ENCODE measurements at regions not wholly inside any gene's neighbourhood (a gene's known extent, or its start where the extent isn't known, plus 50 kb on each side); places are given as distances from the start of the nearest gene placed in this dataset.

DNA sequence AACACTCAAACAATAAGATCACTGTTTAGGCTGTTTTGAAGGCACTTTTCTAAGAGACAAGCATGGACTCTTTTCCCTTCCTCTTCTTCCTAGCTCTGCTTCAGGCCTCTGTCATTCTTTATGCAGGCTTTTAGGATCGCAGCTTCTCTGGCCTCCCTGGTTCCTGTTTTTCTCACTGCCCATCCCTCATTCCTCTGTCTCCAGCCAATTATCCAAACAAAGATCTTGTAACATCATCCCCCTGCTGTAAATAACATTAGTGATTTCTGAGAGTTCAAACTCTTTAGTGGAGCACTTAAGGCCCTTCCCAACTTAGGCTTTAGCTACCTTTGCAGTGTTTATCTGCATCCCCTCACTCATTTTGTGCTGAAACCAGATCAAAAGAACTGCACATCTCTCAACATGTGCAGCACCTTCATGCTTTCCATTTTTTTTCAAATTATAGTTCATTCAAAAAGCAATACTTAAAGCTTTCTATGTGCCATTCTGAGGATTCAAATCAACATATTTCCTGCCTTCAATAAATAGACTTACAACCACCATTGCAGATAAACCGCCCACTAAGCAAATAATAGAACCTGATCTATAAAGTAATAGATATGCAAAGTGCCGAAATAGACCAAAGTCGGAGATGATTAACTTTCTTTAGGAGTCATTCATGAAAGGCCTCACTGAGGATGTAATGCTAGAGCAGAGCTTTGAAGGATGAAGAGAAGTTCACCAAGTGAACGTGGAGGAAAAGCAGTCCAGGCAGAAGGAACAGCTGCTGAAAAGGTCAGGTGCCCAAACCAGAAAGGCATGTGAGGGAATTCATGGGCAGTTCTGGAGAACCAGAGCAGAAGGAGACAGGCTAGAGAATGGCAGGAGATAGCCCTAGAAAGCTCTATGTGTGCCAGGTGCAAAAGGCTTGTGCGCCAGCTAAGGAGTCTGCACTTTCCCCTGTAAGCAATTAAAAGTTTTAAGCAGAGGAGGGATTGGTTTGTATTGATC, 95.8 kb upstream of the ZNF366 start:
- TF ChIP-seq, protein P1, sequence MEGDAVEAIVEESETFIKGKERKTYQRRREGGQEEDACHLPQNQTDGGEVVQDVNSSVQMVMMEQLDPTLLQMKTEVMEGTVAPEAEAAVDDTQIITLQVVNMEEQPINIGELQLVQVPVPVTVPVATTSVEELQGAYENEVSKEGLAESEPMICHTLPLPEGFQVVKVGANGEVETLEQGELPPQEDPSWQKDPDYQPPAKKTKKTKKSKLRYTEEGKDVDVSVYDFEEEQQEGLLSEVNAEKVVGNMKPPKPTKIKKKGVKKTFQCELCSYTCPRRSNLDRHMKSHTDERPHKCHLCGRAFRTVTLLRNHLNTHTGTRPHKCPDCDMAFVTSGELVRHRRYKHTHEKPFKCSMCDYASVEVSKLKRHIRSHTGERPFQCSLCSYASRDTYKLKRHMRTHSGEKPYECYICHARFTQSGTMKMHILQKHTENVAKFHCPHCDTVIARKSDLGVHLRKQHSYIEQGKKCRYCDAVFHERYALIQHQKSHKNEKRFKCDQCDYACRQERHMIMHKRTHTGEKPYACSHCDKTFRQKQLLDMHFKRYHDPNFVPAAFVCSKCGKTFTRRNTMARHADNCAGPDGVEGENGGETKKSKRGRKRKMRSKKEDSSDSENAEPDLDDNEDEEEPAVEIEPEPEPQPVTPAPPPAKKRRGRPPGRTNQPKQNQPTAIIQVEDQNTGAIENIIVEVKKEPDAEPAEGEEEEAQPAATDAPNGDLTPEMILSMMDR (conservative IDR thresholded peaks at IDR 0.05; ENCODE audit: low read depth in 2 of 2), result no peak
- TF ChIP-seq POLR2AphosphoS5 (IDR thresholded peaks at IDR 0.05; ENCODE audit: low read depth), result no peak
- TF ChIP-seq EZH2 (IDR thresholded peaks at IDR 0.05; ENCODE audit: low read depth, unreplicated experiment), result no peak
- TF ChIP-seq EZH2phosphoT487 (IDR thresholded peaks at IDR 0.05; ENCODE audit: unreplicated experiment), result no peak
- no peak for TF ChIP-seq ZNF331 (CRISPR knock-in tag; IDR thresholded peaks at IDR 0.05; ENCODE audit: low read depth)
- TF ChIP-seq ZNF114 (CRISPR knock-in tag; IDR thresholded peaks at IDR 0.05), result no peak
- TF ChIP-seq, protein P2, sequence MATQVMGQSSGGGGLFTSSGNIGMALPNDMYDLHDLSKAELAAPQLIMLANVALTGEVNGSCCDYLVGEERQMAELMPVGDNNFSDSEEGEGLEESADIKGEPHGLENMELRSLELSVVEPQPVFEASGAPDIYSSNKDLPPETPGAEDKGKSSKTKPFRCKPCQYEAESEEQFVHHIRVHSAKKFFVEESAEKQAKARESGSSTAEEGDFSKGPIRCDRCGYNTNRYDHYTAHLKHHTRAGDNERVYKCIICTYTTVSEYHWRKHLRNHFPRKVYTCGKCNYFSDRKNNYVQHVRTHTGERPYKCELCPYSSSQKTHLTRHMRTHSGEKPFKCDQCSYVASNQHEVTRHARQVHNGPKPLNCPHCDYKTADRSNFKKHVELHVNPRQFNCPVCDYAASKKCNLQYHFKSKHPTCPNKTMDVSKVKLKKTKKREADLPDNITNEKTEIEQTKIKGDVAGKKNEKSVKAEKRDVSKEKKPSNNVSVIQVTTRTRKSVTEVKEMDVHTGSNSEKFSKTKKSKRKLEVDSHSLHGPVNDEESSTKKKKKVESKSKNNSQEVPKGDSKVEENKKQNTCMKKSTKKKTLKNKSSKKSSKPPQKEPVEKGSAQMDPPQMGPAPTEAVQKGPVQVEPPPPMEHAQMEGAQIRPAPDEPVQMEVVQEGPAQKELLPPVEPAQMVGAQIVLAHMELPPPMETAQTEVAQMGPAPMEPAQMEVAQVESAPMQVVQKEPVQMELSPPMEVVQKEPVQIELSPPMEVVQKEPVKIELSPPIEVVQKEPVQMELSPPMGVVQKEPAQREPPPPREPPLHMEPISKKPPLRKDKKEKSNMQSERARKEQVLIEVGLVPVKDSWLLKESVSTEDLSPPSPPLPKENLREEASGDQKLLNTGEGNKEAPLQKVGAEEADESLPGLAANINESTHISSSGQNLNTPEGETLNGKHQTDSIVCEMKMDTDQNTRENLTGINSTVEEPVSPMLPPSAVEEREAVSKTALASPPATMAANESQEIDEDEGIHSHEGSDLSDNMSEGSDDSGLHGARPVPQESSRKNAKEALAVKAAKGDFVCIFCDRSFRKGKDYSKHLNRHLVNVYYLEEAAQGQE (IDR thresholded peaks at IDR 0.05; ENCODE audit: unreplicated experiment), result no peak
- TF ChIP-seq, protein P3, sequence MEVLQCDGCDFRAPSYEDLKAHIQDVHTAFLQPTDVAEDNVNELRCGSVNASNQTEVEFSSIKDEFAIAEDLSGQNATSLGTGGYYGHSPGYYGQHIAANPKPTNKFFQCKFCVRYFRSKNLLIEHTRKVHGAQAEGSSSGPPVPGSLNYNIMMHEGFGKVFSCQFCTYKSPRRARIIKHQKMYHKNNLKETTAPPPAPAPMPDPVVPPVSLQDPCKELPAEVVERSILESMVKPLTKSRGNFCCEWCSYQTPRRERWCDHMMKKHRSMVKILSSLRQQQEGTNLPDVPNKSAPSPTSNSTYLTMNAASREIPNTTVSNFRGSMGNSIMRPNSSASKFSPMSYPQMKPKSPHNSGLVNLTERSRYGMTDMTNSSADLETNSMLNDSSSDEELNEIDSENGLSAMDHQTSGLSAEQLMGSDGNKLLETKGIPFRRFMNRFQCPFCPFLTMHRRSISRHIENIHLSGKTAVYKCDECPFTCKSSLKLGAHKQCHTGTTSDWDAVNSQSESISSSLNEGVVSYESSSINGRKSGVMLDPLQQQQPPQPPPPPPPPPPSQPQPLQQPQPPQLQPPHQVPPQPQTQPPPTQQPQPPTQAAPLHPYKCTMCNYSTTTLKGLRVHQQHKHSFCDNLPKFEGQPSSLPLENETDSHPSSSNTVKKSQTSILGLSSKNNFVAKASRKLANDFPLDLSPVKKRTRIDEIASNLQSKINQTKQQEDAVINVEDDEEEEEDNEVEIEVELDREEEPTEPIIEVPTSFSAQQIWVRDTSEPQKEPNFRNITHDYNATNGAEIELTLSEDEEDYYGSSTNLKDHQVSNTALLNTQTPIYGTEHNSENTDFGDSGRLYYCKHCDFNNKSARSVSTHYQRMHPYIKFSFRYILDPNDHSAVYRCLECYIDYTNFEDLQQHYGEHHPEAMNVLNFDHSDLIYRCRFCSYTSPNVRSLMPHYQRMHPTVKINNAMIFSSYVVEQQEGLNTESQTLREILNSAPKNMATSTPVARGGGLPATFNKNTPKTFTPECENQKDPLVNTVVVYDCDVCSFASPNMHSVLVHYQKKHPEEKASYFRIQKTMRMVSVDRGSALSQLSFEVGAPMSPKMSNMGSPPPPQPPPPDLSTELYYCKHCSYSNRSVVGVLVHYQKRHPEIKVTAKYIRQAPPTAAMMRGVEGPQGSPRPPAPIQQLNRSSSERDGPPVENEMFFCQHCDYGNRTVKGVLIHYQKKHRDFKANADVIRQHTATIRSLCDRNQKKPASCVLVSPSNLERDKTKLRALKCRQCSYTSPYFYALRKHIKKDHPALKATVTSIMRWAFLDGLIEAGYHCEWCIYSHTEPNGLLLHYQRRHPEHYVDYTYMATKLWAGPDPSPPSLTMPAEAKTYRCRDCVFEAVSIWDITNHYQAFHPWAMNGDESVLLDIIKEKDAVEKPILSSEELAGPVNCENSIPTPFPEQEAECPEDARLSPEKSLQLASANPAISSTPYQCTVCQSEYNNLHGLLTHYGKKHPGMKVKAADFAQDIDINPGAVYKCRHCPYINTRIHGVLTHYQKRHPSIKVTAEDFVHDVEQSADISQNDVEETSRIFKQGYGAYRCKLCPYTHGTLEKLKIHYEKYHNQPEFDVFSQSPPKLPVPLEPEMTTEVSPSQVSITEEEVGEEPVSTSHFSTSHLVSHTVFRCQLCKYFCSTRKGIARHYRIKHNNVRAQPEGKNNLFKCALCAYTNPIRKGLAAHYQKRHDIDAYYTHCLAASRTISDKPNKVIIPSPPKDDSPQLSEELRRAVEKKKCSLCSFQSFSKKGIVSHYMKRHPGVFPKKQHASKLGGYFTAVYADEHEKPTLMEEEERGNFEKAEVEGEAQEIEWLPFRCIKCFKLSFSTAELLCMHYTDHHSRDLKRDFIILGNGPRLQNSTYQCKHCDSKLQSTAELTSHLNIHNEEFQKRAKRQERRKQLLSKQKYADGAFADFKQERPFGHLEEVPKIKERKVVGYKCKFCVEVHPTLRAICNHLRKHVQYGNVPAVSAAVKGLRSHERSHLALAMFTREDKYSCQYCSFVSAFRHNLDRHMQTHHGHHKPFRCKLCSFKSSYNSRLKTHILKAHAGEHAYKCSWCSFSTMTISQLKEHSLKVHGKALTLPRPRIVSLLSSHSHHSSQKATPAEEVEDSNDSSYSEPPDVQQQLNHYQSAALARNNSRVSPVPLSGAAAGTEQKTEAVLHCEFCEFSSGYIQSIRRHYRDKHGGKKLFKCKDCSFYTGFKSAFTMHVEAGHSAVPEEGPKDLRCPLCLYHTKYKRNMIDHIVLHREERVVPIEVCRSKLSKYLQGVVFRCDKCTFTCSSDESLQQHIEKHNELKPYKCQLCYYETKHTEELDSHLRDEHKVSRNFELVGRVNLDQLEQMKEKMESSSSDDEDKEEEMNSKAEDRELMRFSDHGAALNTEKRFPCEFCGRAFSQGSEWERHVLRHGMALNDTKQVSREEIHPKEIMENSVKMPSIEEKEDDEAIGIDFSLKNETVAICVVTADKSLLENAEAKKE (CRISPR knock-in tag; IDR thresholded peaks at IDR 0.05), result no peak
